BLaER1 (cell line): ENCODE measurements at regions not wholly inside any gene's neighbourhood (a gene's known extent, or its start where the extent isn't known, plus 50 kb on each side); places are given as distances from the start of the nearest gene placed in this dataset.

Source experiments
- H3K27ac ChIP-seq: shearing (Covaris generic); formaldehyde crosslinking; 2 replicates; pipeline ENCODE4 v1.8.1; 2022
- H3K27me3 ChIP-seq: shearing (Covaris generic); formaldehyde crosslinking; 2 replicates; pipeline ENCODE4 v1.8.1; 2022
- H3K36me3 ChIP-seq: shearing (Covaris generic); formaldehyde crosslinking; 2 replicates; pipeline ENCODE4 v1.8.1; 2022
- H3K4me1 ChIP-seq: shearing (Covaris generic); formaldehyde crosslinking; 2 replicates; pipeline ENCODE4 v1.8.1; 2022
- H3K4me2 ChIP-seq: shearing (Covaris generic); formaldehyde crosslinking; 2 replicates; pipeline ENCODE4 v1.8.1; 2022
- H3K4me3 ChIP-seq: shearing (Covaris generic); formaldehyde crosslinking; 2 replicates; pipeline ENCODE4 v1.8.1; 2022
- H3K9ac ChIP-seq: shearing (Covaris generic); formaldehyde crosslinking; 2 replicates; pipeline ENCODE4 v1.8.1; 2022
- H3K9me3 ChIP-seq: shearing (Covaris generic); formaldehyde crosslinking; 2 replicates; pipeline ENCODE4 v1.8.1; 2022
- H4K20me1 ChIP-seq: shearing (Covaris generic); formaldehyde crosslinking; 2 replicates; pipeline ENCODE4 v1.8.1; 2022
- Cebpa-rat ChIP-seq: shearing (Covaris generic); IDR thresholded peaks from 2 replicates; pipeline ENCODE4 v1.8.1; 2022

GRCh38 chr18:64992654-64993053 is 758.2 kb upstream of the CDH7 start:
- TF ChIP-seq Cebpa-rat: no peak
- Histone ChIP-seq H3K27ac (no peak overlapping the region), H3K9ac (no peak overlapping the region), H3K27me3 (no peaks in the 10 kb centered on the region), H3K4me3 (no peak overlapping the region), H3K9me3 (no peaks in the 10 kb centered on the region), H3K4me1 (peaks cover 18% of the 10 kb centered on the region), H3K36me3 (no peaks in the 10 kb centered on the region), H3K4me2 (no peak overlapping the region), H4K20me1 (no peaks in the 10 kb centered on the region)

GRCh38 chr18:64991102-64991501 is 759.7 kb upstream of the CDH7 start:
- Histone ChIP-seq H3K4me3 (no peak overlapping the region), H3K27me3 (no peaks in the 10 kb centered on the region), H4K20me1 (no peaks in the 10 kb centered on the region), H3K4me1 (peaks cover 26% of the 10 kb centered on the region), H3K9ac (no peak overlapping the region), H3K4me2 (no peak overlapping the region), H3K9me3 (no peaks in the 10 kb centered on the region), H3K36me3 (no peaks in the 10 kb centered on the region), H3K27ac (no peak overlapping the region)
- TF ChIP-seq Cebpa-rat: no peak

GRCh38 chr18:64986906-64987495 is 763.8 kb upstream of the CDH7 start:
- H3K27ac ChIP-seq: no peak overlapping the region
- H3K4me3 ChIP-seq: no peak overlapping the region
- H3K4me1 ChIP-seq: peaks cover 26% of the 10 kb centered on the region
- no peaks in the 10 kb centered on the region for H3K36me3 ChIP-seq
- 0 out of 2 replicates have a peak overlapping the region, but pooled peaks have one; percentile 28 for H3K4me2 ChIP-seq
- no peaks in the 10 kb centered on the region for H3K27me3 ChIP-seq
- peaks cover 12% of the 10 kb centered on the region for H3K9me3 ChIP-seq
- no peaks in the 10 kb centered on the region for H4K20me1 ChIP-seq
- TF ChIP-seq Cebpa-rat: no peak
- H3K9ac ChIP-seq: no peak overlapping the region

- TF ChIP-seq Cebpa-rat: no peak
- no peak overlapping the region for H3K27ac ChIP-seq
- no peaks in the 10 kb centered on the region for H3K27me3 ChIP-seq
- H3K4me3 ChIP-seq: no peak overlapping the region
- no peak overlapping the region for H3K4me2 ChIP-seq
- H3K9me3 ChIP-seq: peaks cover 12% of the 10 kb centered on the region
- no peaks in the 10 kb centered on the region for H3K36me3 ChIP-seq
- peaks cover 9% of the 10 kb centered on the region; the same call in 1 of the 2 replicates for H3K4me1 ChIP-seq
- H4K20me1 ChIP-seq: no peaks in the 10 kb centered on the region
- H3K9ac ChIP-seq: no peak overlapping the region
These were observed 767.1 kb upstream of the CDH7 start for GRCh38 chr18:64983497-64984238.

GRCh38 chr18:64982414-64983055 is 768.3 kb upstream of the CDH7 start:
- no peaks in the 10 kb centered on the region for H3K36me3 ChIP-seq
- no peaks in the 10 kb centered on the region for H3K27me3 ChIP-seq

GRCh38 chr18:64981915-64982314 is 768.9 kb upstream of the CDH7 start:
- Histone ChIP-seq H3K36me3 (no peaks in the 10 kb centered on the region), H4K20me1 (no peaks in the 10 kb centered on the region), H3K9me3 (peaks cover 12% of the 10 kb centered on the region), H3K4me1 (peaks cover 4% of the 10 kb centered on the region; the same call in 1 of the 2 replicates), H3K9ac (no peak overlapping the region), H3K27me3 (no peaks in the 10 kb centered on the region), H3K27ac (no peak overlapping the region), H3K4me2 (no peak overlapping the region), H3K4me3 (no peak overlapping the region)
- no peak for TF ChIP-seq Cebpa-rat

More at GRCh38 chr18:64982414-64983055, 768.3 kb upstream of the CDH7 start:
- peaks cover 12% of the 10 kb centered on the region for H3K9me3 ChIP-seq
- no peak overlapping the region for H3K9ac ChIP-seq
- H3K4me2 ChIP-seq: no peak overlapping the region
- no peak for TF ChIP-seq Cebpa-rat
- peaks cover 7% of the 10 kb centered on the region; the same call in 1 of the 2 replicates for H3K4me1 ChIP-seq
- H3K4me3 ChIP-seq: no peak overlapping the region
- H3K27ac ChIP-seq: no peak overlapping the region
- no peaks in the 10 kb centered on the region for H4K20me1 ChIP-seq

GRCh38 chr18:64979791-64980190 is 771.0 kb upstream of the CDH7 start:
- Histone ChIP-seq H3K4me2 (no peak overlapping the region), H3K27me3 (no peaks in the 10 kb centered on the region), H3K4me3 (no peak overlapping the region), H3K27ac (no peak overlapping the region), H3K36me3 (no peaks in the 10 kb centered on the region), H3K4me1 (no peaks in the 10 kb centered on the region), H4K20me1 (no peaks in the 10 kb centered on the region), H3K9me3 (peaks cover 12% of the 10 kb centered on the region), H3K9ac (no peak overlapping the region)
- TF ChIP-seq Cebpa-rat: no peak

GRCh38 chr18:64974391-64975125 is 776.3 kb upstream of the CDH7 start:
- Histone ChIP-seq H3K4me2 (no peak overlapping the region), H3K27ac (no peak overlapping the region), H3K9me3 (no peaks in the 10 kb centered on the region), H3K36me3 (no peaks in the 10 kb centered on the region), H3K27me3 (no peaks in the 10 kb centered on the region), H3K9ac (no peak overlapping the region), H3K4me1 (no peaks in the 10 kb centered on the region), H4K20me1 (no peaks in the 10 kb centered on the region), H3K4me3 (no peak overlapping the region)
- TF ChIP-seq Cebpa-rat: no peak

- H3K9me3 ChIP-seq: no peaks in the 10 kb centered on the region
- no peak overlapping the region for H3K9ac ChIP-seq
- H3K4me1 ChIP-seq: no peaks in the 10 kb centered on the region
- no peak overlapping the region for H3K4me2 ChIP-seq
- H3K36me3 ChIP-seq: no peaks in the 10 kb centered on the region
- no peak for TF ChIP-seq Cebpa-rat
- no peak overlapping the region for H3K27ac ChIP-seq
- H3K27me3 ChIP-seq: no peaks in the 10 kb centered on the region
- no peak overlapping the region for H3K4me3 ChIP-seq
- H4K20me1 ChIP-seq: no peaks in the 10 kb centered on the region
These were observed 778.3 kb upstream of the CDH7 start for GRCh38 chr18:64972545-64972944.
